GM18517 (cell line): ENCODE measurements at regions not wholly inside any gene's neighbourhood (a gene's known extent, or its start where the extent isn't known, plus 50 kb on each side); places are given as distances from the start of the nearest gene placed in this dataset.

ENCODE experiments used
- ATAC-seq: cut with Tn5 transposase; IDR thresholded peaks from one replicate; pipeline ENCODE4 v1.9.1; 2021; ENCODE audit warnings: mild to moderate bottlenecking, moderate library complexity; ENCODE audit not compliant: unreplicated experiment

DNA sequence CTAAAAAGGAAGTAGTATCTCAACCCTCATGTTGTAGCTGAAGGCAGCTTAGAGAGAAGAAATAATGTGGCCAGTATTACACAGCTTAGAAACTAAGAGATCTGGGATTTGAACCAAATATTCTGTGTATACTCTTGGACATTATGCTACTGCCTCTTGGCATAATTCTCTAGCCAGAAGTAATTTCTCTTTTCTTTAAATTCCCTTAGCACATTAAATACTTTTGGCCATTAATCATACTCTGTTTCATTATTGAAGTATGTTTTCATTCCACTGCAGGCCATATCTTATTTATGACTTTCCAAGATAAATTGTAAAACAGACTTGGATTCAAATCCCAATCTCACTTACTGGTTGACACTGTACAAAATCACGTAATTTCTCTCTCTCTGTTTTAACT lies 181.3 kb upstream of the SPAG17 start:
- ATAC-seq: no peak

DNA sequence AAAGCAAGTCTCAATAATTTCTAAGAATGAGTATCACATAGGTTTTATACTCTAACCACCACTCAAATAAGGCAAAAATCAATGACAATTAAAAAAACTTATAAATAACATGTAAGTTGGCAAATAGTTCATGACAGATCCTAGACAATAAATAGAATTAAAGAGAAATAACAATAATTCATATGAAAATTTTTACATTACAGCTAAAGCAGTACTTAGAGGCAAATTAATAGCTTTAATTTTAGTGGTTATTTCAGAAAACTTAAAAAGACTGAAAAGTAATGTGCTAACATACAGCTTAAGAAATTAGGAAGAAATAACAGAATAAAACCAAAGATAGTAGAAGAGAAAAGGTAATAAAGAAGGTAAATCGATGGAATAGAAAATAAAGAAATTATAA lies 179.9 kb upstream of the SPAG17 start:
- no peak for ATAC-seq

DNA sequence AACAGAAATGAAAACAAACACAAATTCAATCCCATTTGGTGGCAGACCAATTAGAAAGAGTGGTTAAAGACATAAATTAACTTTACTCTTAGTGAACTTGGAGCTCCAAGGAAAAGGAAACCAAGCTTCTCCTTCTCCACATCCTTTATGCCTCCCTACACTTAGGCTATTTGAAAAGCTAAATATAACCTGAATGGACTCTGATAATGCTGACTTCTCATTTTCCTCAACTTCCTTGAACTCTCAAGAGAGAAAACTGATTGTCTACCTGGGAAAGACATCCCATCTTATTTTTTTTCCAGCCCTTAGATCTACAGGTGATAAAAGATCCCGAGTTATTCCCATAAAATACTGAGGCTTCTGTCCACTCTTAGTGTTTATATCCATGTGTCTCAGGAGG lies 178.4 kb upstream of the SPAG17 start:
- ATAC-seq: no peak

DNA sequence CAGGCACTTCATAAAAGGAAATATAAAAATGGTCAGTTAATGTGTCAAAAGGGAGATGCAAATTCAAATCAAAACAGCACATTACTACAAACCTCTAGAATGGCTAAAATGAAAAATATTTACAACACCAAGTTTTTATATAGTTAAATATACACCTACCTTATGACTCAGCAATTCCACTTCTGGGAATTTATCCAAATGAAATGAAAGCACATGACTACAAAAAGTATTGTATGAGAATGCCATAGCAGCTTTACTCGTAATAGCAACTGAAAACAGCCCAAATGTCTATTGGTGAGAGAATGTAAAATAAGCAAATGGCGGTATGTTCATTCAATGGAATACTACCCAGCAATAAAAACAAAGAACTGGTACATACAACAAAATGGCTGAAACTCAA lies 175.8 kb upstream of the SPAG17 start:
- ATAC-seq: no peak

DNA sequence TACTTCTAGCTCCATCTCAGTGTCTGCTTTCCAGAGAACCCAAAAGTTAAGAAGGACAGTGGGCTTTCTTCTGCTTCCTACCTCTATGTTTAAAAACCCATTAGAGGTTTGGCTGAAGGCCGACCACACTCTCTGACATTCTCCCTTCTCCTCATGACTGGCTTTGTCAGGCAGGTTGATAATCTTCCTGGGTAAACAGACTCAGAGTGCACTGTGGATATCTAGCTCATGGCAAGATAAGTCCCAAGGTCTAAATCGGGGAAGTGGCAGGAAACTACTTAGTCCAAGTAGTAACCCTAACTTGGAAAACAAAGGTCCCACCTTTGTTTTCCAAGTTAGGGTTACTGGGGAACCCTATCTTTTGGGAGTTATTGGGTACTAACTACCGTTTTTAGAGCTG lies 161.9 kb upstream of the SPAG17 start:
- ATAC-seq: no peak

DNA sequence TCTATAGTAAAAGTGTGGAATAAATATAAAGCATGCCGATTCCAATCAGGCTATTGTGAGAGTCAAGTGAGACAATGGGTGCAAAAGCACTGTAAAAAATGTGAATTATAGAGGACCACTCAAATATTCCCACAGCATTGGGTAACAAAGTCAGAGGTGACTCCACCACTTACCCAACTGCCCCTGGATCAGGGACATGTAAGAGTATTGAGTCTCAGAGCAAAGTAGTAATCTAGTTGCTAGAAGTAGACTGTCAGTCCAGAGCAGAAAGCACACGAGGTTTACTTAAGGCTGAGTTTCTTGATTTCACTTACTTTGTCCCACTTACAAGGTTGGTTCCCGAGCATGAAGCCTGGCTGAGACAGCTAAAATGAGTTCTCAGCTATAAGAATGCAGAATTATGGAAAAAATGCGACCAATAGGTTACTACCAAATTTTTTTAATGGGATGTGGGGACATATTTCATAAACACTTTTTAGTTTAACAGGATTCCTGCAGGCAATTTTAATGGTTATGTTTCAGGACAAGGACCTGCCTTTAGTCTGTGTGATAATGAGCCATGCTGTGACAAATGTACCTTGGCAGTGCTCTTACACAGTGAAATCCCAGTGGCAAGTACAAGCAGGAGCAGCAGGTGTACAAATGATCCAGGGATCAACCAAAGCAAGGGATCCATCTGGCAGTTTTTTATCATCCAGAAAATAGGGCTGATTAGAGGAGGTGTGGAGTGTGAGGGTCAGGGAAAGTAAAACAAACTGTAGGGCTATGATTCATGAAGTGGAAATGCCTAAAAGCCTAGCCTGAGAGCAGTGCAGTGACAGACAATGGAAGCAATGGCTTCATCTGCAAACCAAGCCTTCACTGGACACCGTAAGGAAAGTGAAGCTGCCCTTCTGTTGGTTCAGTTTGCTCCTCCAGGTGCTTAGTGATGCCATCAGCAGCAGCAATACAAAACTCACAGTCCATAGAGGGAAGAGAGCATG lies 156.2 kb upstream of the SPAG17 start:
- ATAC-seq: no peak

DNA sequence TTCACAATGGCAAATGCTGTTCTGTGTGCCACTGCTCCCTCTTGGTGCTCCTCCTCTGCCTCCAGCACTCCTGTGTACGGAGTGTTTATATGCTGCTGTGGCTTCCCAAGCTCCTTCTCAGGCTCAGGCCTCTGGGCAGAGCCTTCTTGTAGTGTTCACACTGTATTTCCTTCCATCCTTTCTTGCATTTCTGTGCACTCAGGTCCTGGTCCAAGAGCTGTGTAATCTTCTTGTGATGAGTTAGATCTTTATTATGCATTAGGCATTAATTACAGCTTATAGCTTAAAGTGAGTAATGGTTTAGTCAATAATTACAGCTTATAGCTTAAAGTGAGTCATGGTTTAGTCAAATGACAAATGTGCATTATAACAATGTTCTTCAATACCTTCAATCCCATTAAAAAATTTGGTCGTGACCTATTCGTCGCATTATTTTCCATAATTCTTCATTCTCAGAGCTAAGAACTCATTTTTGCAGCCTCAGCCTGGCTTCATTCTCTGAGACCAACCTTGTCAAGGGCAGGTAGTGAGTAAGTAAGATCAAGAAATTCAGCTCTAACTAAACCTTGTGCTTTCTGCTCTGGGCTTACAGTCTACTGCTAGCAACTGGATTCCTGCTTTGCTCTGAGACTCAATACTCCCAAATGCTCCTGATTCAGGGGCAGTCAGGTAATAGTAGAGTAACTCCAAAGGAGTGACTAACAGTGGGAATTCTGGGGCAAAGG lies 154.5 kb upstream of the SPAG17 start:
- ATAC-seq: no peak

DNA sequence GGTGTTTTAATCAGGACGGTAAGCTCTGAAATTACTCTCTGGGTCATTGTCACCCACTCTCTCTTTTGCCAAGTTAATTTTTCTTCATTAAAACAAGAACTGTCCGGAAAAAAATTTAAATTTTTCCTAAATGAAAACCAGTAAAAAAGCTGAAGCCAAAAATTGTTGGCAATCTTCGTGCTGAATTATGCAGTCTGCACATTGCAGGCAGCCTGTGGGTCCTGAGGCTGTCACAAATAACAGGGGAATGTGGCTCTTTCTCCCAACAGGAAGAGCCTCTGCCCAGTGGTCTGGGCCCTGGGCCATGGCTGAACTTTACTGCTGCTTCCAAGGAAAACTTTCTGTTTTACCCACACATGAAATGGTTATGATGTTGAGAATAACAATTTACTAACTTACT lies 153.9 kb upstream of the SPAG17 start:
- no peak for ATAC-seq

DNA sequence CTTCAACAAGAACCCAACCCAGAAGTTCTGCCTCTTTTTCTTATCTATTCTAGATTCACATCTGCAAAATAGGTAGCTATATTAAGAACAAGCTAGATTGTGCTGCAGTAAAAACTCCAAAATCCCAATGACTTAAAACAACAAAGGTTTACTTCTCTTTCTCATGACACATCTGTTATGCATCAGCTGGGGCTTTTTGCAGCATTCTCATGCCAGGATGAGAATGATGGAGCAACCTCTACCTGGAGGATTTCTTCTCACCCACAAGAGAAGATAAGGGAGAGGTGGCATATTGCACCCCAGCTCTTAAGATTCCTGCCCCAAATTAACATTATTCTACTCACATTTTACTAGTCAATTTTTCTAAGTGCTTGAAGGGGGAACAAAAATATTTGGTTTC lies 152.3 kb upstream of the SPAG17 start:
- ATAC-seq: no peak

DNA sequence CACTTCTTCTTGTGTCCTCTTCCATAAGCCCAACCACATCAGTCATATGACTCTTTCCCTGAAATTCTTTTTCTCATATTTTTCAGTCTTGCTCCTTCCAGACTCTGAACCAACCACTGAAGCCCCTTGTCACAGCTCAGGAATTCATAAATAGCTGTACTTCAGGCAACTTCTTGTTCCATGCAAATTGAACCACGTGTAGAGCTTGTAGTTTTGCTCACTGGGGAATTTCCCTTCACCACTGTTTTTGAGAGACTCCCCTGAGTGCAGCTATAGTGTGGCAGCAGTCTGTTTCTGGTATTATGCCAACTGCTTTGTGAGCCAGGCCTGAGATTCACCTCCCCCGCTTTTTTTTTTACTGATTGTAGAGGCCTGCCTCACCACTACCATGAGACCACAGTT lies 150.3 kb upstream of the SPAG17 start:
- peak; percentile 93 for ATAC-seq

DNA sequence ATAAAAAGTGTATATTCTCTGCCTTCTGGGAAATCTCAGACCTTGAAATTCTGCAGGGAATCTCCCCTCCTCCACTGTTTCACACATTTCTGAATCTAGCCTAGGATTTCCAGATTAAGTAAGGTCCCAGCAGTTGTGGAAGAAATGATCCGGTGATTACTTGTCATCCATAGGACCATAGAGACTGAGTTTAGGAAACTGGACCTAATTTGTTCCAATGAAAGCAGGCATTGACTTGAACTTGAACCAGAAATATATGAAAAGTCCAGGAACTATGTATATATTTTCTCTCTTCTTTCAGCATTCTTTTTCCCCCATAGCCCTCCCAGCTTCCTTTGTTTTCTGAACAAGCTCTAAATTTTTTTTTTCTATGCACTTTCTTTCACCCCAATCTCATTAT lies 149.5 kb upstream of the SPAG17 start:
- no peak for ATAC-seq

DNA sequence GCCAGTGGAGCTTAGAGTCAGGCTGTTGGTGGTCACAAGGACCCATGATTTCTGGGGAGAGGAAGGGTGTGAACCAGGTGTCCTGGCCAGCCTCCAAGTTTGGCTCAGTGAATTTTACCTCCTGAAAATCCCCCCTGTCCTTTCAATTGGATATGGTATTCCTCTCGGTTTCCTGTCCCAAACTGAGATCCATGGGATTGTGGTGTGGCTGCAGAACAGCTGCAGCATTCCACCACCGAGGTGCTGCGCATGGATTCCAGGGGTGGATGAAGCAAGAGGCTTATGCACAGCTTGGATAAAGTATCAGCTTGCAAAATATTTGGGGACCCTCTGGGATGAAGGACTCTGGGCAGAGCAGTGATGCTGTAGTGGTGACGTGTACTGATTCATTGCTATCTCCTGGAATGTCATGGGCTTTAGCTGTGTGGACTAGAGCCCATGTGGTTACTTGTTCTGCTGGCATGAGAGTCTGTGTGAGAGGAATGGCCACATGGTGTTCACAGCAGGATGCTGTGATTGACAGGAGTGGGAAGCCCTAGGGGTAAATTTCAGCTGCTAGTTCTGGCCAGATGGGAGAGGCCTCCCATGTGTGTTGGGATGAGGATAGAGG lies 148.7 kb upstream of the SPAG17 start:
- ATAC-seq: no peak

DNA sequence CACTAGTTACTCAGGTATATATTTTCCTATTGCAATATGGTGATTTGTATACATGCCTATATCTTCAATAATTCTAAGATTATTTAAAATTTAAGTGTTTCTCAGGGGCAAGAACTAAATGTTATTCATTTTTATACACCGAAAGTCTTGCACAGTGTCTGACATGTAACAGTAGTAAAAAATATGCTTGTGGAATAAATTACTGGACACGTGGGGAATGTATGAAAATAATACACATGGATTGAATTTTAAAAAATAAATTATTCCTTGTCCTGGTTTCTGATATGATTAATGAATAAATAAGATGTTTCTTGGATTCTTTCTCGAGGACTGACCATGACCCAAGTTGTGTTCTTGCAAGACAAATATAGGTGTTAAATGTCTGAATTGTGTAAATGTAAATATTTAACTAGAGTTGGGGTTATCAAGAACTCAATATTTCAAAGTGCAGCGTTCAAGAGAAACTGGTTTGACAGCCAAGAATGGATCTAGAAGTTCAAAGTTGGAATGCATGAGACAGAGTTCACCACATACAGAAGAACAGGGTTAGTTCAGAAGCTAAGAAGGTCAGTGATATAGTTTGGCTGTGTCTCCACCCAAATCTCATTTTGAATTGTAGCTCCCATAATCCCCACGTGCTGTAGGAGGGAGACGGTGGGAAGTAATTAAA lies 142.1 kb upstream of the SPAG17 start:
- no peak for ATAC-seq

DNA sequence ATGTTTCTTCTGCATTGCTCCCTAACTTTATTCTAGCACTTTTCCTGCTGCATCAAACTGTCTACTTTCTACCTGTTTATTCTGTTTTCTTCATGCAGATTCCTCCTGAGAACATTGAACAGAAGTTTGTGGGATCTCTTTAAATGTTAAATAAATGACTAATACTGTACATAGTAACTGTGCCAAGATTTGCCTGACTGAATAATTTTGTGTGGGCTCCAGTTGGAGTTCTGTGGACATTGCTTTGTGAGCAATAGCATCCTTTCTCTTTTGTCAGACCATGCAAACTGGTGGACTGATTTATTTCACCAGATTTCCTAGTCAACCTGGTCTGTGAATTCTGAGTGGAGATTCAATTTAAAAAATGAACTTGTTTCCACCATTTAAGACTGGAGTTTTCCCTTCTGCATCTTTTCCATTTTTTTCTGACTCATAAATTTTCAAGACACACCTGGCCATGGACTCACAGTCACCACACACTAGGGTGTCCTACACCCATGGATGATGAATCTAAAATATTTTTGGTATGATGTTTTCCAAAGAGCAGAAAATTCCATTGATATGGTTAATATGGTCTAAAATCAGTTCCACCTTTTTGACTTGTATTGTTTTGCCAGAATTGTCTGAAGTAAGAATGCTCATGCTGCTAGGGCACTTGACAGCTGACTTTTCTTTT lies 140.7 kb upstream of the SPAG17 start:
- no peak for ATAC-seq

DNA sequence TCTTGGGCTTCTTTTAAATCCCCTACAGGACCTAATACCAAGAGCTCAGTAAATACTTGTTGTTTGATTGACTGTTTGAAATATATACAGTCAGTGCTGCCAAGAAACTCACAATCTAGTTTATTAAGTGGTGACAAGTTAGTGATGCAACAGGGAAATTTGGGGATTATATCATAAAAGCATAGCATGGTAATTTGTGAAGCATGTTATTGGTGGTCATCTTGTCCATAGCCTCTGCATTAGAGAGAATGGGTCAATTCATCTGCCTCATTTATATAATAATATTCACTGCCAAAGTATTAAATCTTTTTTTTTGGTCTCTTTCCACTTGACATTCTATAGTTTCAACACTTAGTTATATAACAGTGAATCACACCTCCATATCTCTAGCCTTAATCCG lies 138.2 kb upstream of the SPAG17 start:
- ATAC-seq: no peak

DNA sequence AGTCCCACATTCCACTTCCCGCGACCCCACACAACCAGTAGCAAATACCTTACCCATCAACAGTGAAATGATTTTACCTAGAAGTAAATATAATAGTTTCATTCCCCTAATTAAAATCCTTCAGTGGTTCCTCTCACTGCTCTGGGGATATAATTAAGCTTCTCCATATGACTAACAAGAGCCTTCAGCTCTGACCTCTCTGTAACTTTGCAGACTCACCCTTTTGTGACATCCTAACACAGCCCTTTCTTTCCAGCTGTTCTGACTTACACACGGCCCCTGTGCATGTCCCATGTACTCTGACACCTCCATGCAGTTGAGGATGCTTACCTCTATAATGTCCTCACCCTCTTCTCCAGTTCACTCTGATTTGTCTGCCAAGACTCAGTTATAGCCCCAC lies 137.3 kb upstream of the SPAG17 start:
- ATAC-seq: no peak

DNA sequence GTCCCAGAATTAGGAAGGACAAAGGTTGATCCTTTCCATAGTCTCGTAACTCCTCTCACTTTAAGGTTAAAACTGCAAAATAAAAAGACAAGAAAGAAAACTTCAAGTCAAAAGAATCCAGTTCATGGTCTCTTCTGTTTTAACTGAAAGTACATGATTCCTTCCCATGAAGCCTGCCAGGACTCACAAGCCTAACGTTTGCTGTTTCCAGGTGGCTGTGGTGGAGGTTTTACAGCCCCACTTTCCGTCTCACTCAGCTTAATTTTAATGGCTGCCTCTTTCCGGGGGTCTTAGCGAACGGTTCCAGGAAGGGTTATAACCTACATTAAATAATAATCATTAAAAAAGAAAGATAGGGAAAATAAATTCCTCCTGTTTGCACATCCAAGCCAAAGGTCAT lies 136.8 kb upstream of the SPAG17 start:
- ATAC-seq: no peak

DNA sequence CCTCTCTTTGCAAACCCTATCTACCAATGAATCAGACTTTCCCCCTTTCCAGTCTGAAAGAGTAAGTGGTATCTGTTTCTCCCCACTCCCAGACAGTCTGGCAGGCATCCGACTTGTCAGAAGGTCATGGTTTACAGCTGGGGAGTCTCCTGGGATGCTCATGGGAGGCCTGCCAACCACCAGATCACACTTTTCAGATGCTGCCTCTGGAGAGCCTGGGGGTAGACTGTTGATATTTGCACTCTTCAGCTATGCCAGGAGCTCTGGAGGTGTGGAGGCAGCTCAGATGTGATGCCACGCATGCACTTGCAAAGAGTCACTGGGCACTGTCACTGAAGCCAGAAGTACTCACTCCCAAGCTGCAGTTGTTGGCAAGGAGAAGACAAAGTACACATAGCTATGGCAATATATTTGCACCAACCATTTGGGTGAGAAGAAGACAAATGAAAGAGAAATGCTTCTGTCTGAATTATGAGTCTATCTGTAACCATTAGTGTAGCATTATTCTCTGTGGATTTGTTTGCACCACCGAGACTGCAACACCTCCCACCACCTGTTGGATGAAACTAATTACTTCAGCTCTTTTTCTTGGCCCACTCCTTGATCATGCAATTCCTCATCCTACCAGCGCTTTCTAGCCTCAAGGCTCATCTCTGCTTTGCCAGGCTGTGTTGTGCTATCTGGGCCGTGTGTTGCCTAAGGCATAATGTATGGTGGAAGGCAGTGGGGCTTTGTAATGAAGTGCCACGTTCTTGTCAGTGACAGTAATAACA lies 133.0 kb upstream of the SPAG17 start:
- no peak for ATAC-seq

DNA sequence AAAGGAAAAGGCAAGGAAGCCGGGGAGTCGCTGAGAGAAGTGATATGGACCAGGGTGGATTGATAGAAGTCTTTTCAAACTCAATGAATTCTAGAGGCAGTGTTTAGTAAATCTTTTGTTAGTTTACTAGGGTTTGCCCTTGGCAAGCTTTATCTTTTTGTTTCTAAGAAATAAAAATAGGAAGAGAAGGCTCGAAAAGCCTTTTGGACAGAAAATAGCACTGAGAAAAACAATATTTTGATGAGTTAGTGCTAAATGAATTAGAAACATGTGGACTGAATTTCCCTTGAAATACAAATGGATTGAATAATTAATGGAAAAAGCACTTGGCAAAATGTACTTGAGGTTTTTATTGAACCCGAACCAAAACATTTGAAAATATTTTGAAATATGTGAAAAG lies 121.8 kb upstream of the SPAG17 start:
- no peak for ATAC-seq
